Adrenal gland (tissue), 9 donors: ENCODE measurements at regions not wholly inside any gene's neighbourhood (a gene's known extent, or its start where the extent isn't known, plus 50 kb on each side); places are given as distances from the start of the nearest gene placed in this dataset.

ENCODE experiments used
- DNase-seq, 7 donors: peaks; one replicate each; pipeline ENCODE4 v3.0.0-alpha.2; 2019 to 2020
- H3K27ac ChIP-seq, 5 donors: fragments of 200-600 bp; sonication (generic) in 4 of 5; 1 replicate in 3 of 5; 2 replicates in 2 of 5; pipeline versions ENCODE4 v1.5.1 to v1.8.0; 2016 to 2020; ENCODE audit warnings: mild to moderate bottlenecking in 1 of 5
- H3K27me3 ChIP-seq: fragments of 200-600 bp; 2 replicates; pipeline ENCODE4 v1.8.0; 2021
- H3K36me3 ChIP-seq, 2 donors: fragments of 200-600 bp; replicated peaks in 1 of 2; 1 replicate in 1 of 2; 2 replicates in 1 of 2; pipeline versions ENCODE4 v1.5.1 to v1.8.0; 2018 to 2022
- H3K4me1 ChIP-seq, 2 donors: fragments of 200-600 bp; replicated peaks in 1 of 2; 1 replicate in 1 of 2; 2 replicates in 1 of 2; pipeline versions ENCODE4 v1.5.1 to v1.8.0; 2018 to 2021
- H3K4me3 ChIP-seq, 4 donors: fragments of 200-600 bp; sonication (generic) in 3 of 4; one replicate each; pipeline ENCODE4 v1.5.1; 2016 to 2018
- H3K9me3 ChIP-seq, 3 donors: fragments of 200-600 bp; sonication (generic) in 1 of 3; replicated peaks in 1 of 3; 1 replicate in 2 of 3; 2 replicates in 1 of 3; pipeline versions ENCODE4 v1.5.1 to v1.8.0; 2016 to 2021
- POLR2A ChIP-seq, 2 donors: fragments of 450-650 bp; IDR thresholded peaks; one replicate each; pipeline ENCODE4 v1.6.1; 2017; ENCODE audit warnings: antibody characterized with exemption in 2 of 2, mild to moderate bottlenecking in 2 of 2, moderate library complexity in 1 of 2
- WGBS, 4 donors: extraction: QIAGEN DNeasy Blood & Tissue Kit in 2 of 4; methylation state at CpG; one replicate each; pipeline versions ENCODE4 v1.1.5 to v1.1.7; 2013 to 2017; 5-methylcytosine and 5-hydroxymethylcytosine counted together
- intact Hi-C, 2 donors: fragments of 100-400 bp; cut with DNase I; formaldehyde crosslinking; loops; one replicate each; pipeline versions ENCODE4 v1.14.1 to v1.15.0; 2022 to 2023
- TF ChIP-seq, protein P1 (sequence below), 6 experiments: fragments of 450-650 bp in 4 of 6; fragments of 200-600 bp in 2 of 6; sonication (generic) in 1 of 6; IDR thresholded peaks; 1 replicate in 5 of 6; 2 replicates in 1 of 6; pipeline versions ENCODE4 v1.5.1 to v1.8.0; 2016 to 2021; ENCODE audit warnings: antibody characterized with exemption in 6 of 6, mild to moderate bottlenecking in 2 of 6, moderate library complexity in 1 of 6
- donor health status: healthy with polysubstance abuse.
- donor health status: Bipolar disorder and iron deficiency.
- donor health status: DM: yes; HTN: yes; CAD: no.
- donor health status: DM: no; HTN: no; CAD: no.
- donor health status: DM: no; HTN: no; CAD: no.

DNA sequence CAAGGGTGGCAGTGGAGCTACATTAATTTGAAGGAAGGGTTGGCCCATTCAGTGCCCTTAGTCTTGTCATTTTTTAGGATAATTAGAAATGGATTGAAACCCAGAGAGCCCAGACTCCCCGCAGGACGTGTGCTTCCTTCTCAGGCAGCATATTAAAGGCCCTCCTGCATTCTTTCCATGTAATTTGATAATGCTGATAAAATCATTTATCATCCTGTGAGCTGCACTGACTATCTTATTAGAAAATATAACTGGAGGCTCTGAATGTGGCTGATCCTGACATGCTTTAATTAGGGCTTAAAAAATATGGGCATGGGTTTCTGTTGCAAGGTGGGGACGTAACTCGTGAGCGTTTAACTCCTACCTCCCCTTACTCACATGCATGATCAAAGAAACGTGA, 148.1 kb downstream of the ACKR3 start:
- H3K4me3 ChIP-seq: no peak overlapping the region
- TF ChIP-seq, protein P1, sequence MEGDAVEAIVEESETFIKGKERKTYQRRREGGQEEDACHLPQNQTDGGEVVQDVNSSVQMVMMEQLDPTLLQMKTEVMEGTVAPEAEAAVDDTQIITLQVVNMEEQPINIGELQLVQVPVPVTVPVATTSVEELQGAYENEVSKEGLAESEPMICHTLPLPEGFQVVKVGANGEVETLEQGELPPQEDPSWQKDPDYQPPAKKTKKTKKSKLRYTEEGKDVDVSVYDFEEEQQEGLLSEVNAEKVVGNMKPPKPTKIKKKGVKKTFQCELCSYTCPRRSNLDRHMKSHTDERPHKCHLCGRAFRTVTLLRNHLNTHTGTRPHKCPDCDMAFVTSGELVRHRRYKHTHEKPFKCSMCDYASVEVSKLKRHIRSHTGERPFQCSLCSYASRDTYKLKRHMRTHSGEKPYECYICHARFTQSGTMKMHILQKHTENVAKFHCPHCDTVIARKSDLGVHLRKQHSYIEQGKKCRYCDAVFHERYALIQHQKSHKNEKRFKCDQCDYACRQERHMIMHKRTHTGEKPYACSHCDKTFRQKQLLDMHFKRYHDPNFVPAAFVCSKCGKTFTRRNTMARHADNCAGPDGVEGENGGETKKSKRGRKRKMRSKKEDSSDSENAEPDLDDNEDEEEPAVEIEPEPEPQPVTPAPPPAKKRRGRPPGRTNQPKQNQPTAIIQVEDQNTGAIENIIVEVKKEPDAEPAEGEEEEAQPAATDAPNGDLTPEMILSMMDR (IDR thresholded peaks at IDR 0.05): no peak
- TF ChIP-seq POLR2A (IDR thresholded peaks at IDR 0.05): no peak
- peaks cover 0 to 14% of the 10 kb centered on the region in 2 donors for H3K4me1 ChIP-seq
- 50 to 57% (median 52%) methylated on average over 6 of the region's 6 CpGs for WGBS, 4 donors
- H3K27ac ChIP-seq: no peak overlapping the region
- no peaks in the 10 kb centered on the region for H3K36me3 ChIP-seq
- H3K27me3 ChIP-seq: no peaks in the 10 kb centered on the region
- DNase-seq: no peak
- intact Hi-C loops: no loop called here
- H3K9me3 ChIP-seq: no peaks in the 10 kb centered on the region

DNA sequence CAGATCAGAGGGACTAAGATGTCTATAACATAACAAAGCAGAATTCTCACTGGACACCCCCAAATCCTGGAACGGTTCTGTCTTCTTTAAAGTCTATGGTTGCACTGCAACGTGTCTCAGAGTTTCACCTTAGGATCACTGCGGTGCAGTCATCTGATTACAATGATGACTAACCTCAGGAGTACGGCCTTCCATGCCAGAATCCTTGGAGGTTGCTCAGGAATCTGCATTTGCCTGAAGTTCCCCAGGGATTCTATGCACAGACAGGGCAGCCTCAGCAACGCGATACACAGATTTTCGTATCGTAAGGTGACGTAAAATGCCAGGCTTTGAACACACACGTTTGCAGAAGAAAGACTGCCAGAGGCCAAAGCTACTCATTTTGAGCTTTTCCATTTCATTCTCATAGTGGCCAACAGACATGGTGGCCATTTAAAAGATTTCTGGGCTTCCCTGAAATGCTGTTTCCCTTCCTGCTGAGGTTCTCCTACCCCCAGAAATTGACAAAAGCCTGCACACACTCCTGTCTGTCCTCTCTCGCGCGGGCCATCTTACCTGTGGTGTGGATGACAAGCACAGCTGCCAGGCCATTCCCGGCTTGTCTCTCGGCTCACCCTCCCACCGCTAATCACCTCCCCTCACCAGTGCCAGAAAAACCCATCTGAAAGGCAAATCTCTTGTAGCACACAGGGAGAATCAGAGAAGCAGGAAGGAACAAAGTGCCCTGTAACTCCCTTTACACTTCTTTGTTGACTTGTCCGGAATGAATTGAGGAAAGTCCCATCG, 148.8 kb downstream of the ACKR3 start:
- no peak for DNase-seq

DNA sequence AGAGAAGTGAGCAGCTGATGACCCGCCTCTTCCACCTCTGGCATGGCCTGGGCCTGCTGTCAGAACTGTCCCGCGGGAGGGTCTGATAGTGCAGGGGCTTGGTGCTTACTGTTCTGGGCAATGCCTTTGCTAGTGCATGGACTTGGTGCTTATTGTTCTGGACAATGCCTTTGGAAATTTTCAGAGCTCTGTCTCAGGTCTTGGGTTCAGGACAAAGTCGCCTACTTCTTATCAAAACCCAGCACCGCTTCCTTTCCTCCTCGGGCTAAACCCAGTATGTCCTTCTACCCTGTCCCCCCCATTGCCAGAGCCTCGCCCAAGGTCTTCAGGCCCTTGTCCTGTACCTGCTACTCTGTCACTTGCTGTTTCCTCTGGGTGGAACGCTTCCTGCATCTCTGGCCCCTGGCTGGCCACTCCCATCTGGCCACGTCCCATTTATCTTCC, 149.6 kb downstream of the ACKR3 start:
- DNase-seq: peak in 1 of 7 donors; percentile 16
- TF ChIP-seq, protein P1 (IDR thresholded peaks at IDR 0.05): no peak
- no peak for TF ChIP-seq POLR2A (IDR thresholded peaks at IDR 0.05)
- WGBS, 4 donors: 76 to 81% (median 79%) methylated on average over 7 to 9 of the region's 9 CpGs
- no peaks in the 10 kb centered on the region for H3K36me3 ChIP-seq
- H3K4me3 ChIP-seq: no peak overlapping the region
- no peaks in the 10 kb centered on the region for H3K9me3 ChIP-seq
- intact Hi-C loops: no loop called here
- peaks cover 0 to 7% of the 10 kb centered on the region in 2 donors for H3K4me1 ChIP-seq
- H3K27ac ChIP-seq: no peak overlapping the region
- H3K27me3 ChIP-seq: no peaks in the 10 kb centered on the region

More for the DNA sequence above, 148.8 kb downstream of the ACKR3 start:
- intact Hi-C loops: no loop called here
- no peaks in the 10 kb centered on the region for H3K9me3 ChIP-seq
- H3K4me1 ChIP-seq: peaks cover 0 to 8% of the 10 kb centered on the region in 2 donors
- no peak overlapping the region for H3K4me3 ChIP-seq
- no peaks in the 10 kb centered on the region for H3K36me3 ChIP-seq
- H3K27ac ChIP-seq: no peak overlapping the region
- WGBS, 4 donors: 80 to 84% (median 83%) methylated on average over 18 of the region's 18 CpGs
- H3K27me3 ChIP-seq: no peaks in the 10 kb centered on the region
- TF ChIP-seq, protein P1 (IDR thresholded peaks at IDR 0.05): no peak
- TF ChIP-seq POLR2A (IDR thresholded peaks at IDR 0.05): no peak

DNA sequence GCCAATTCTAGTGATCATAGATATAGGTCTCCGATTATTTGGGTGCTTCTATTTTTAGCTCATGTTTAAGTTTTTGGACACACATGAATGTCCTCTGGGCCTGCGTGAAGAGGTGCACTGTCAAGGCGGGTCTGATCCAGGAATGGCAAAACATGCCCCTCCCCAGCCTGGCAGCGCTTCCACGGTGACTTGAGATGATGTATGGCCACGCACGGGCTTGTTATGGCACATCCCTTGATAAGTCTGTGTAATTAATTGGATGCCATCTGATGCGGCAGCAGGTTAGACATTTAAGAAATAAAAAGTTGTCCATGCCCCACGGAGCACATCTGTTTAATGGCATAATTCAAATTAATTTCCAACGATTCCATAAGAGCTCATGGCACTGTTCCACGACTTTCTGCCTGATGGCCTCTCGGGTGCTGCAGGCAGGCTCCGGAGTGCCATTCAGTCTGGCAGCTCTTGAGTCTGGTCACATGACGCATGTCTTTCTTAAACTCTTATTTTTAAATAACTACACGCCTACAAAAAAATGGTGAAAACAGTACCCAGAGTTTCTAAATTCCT, 151.4 kb downstream of the ACKR3 start:
- Histone ChIP-seq H3K36me3 (no peaks in the 10 kb centered on the region), H3K27me3 (peaks cover 3% of the 10 kb centered on the region), H3K4me3 (no peak overlapping the region), H3K9me3 (no peaks in the 10 kb centered on the region), H3K27ac (no peak overlapping the region), H3K4me1 (no peaks in the 10 kb centered on the region)
- no peak for TF ChIP-seq POLR2A (IDR thresholded peaks at IDR 0.05)
- TF ChIP-seq, protein P1 (IDR thresholded peaks at IDR 0.05): no peak
- 77 to 80% (median 79%) methylated on average over 15 of the region's 15 CpGs for WGBS, 4 donors
- intact Hi-C loops: no loop called here
- DNase-seq: no peak
